ENCODE measurements at regions not wholly inside any gene's neighbourhood (a gene's known extent, or its start where the extent isn't known, plus 50 kb on each side); places are given as distances from the start of the nearest gene placed in this dataset.

GRCh38 chr12:46888568-46888967, 62.8 kb upstream of the SLC38A4 start:
- ATAC-seq, result no peak
- intact Hi-C loops (cut with micrococcal nuclease; ENCODE audit: unreplicated experiment) (no loop called here), in situ Hi-C loops (cut with HindIII; ENCODE audit: extremely low pct_ligation_motif_present, low pct_unique_long_range_greater_than_20kb) (no loop called here)
- H3K4me3 ChIP-seq (replicated peaks in 1 of 3; ENCODE audit: insufficient read depth in 1 of 3, low read depth in 2 of 3, low read length in 3 of 3), result no peak overlapping the region
- H4K20me1 ChIP-seq (ENCODE audit: insufficient read depth, low read length), result no peaks in the 10 kb centered on the region
- no peaks in the 10 kb centered on the region for H3K79me2 ChIP-seq (ENCODE audit: insufficient read depth, low read length)
- H3K4me1 ChIP-seq (ENCODE audit: insufficient read depth, low read length), result no peaks in the 10 kb centered on the region
- WGBS (ENCODE audit: low lambda C conversion rate), result 10% methylated on average over 3 of the region's 3 CpGs
- DNase-seq (ENCODE audit: low spot score), result no peak
- ChIA-PET CTCF (ENCODE audit: low intra/inter-chr PET ratio, low total read pairs) (no interaction called here), POLR2A (no interaction called here)
- no peak overlapping the region for H3K9ac ChIP-seq (ENCODE audit: insufficient read depth, low read depth, low read length)
- no peak overlapping the region for H3K4me2 ChIP-seq (ENCODE audit: low read depth, low read length)
- no peaks in the 10 kb centered on the region for H3K9me3 ChIP-seq (ENCODE audit: low read length)
- TF ChIP-seq MAFK (conservative IDR thresholded peaks at IDR 0.05 in 1 of 2, IDR thresholded peaks at IDR 0.05 in 1 of 2; ENCODE audit: low read length in 2 of 2) (peak in 1 of 2 experiments; percentile 46; a peak in 2 of 4 replicates), MAFF (IDR thresholded peaks at IDR 0.05; ENCODE audit: low read depth, low read length) (0 out of 2 replicates have a peak, but pooled peaks have one; percentile 29), ZNF570 (CRISPR knock-in tag; IDR thresholded peaks at IDR 0.05; ENCODE audit: borderline replicate concordance) (no peak), FOXK1 (CRISPR knock-in tag; IDR thresholded peaks at IDR 0.05; ENCODE audit: borderline replicate concordance, low read depth) (no peak), TERF1 (CRISPR knock-in tag; IDR thresholded peaks at IDR 0.05) (no peak), MTF2 (CRISPR knock-in tag; IDR thresholded peaks at IDR 0.05; ENCODE audit: borderline replicate concordance) (no peak)
- H3K36me3 ChIP-seq (replicated peaks in 1 of 2; ENCODE audit: control insufficient read depth in 1 of 2, insufficient read depth in 2 of 2, low read length in 2 of 2), result no peaks in the 10 kb centered on the region
- no peak overlapping the region for H2AFZ ChIP-seq (ENCODE audit: low read length)
- H3K27me3 ChIP-seq (ENCODE audit: control insufficient read depth in 1 of 2, insufficient read depth in 2 of 2, low read length in 2 of 2), result peaks cover 0 to 3% of the 10 kb centered on the region in 2 experiments; a peak in 1 of 5 replicates
- H3K27ac ChIP-seq (ENCODE audit: extremely low read length, insufficient read depth, low read length), result no peak overlapping the region
- no peak for FAIRE-seq
- no TSS peak for BruUV-seq (replicated peaks)

- FAIRE-seq (no peak), ATAC-seq (no peak), DNase-seq (ENCODE audit: low spot score) (no peak)
- Histone ChIP-seq H3K9me3 (ENCODE audit: low read length) (no peaks in the 10 kb centered on the region), H3K36me3 (replicated peaks in 1 of 2; ENCODE audit: control insufficient read depth in 1 of 2, insufficient read depth in 2 of 2, low read length in 2 of 2) (no peaks in the 10 kb centered on the region), H3K27me3 (ENCODE audit: control insufficient read depth in 1 of 2, insufficient read depth in 2 of 2, low read length in 2 of 2) (no peaks in the 10 kb centered on the region; a peak in 1 of 5 replicates), H4K20me1 (ENCODE audit: insufficient read depth, low read length) (no peaks in the 10 kb centered on the region), H2AFZ (ENCODE audit: low read length) (no peak overlapping the region), H3K4me2 (ENCODE audit: low read depth, low read length) (no peak overlapping the region), H3K79me2 (ENCODE audit: insufficient read depth, low read length) (no peaks in the 10 kb centered on the region), H3K9ac (ENCODE audit: insufficient read depth, low read depth, low read length) (no peak overlapping the region), H3K4me1 (ENCODE audit: insufficient read depth, low read length) (no peaks in the 10 kb centered on the region), H3K27ac (ENCODE audit: extremely low read length, insufficient read depth, low read length) (no peak overlapping the region), H3K4me3 (replicated peaks in 1 of 3; ENCODE audit: insufficient read depth in 1 of 3, low read depth in 2 of 3, low read length in 3 of 3) (no peak overlapping the region)
- ChIA-PET POLR2A (no interaction called here), CTCF (ENCODE audit: low intra/inter-chr PET ratio, low total read pairs) (no interaction called here)
- in situ Hi-C loops (cut with HindIII; ENCODE audit: extremely low pct_ligation_motif_present, low pct_unique_long_range_greater_than_20kb), result no loop called here
- TF ChIP-seq ZEB1 (IDR thresholded peaks at IDR 0.05; ENCODE audit: insufficient replicate concordance, low read depth) (no peak), ZNF639 (CRISPR knock-in tag; conservative IDR thresholded peaks at IDR 0.05) (no peak), GTF3A (CRISPR knock-in tag; conservative IDR thresholded peaks at IDR 0.05) (no peak), THRA (CRISPR knock-in tag; IDR thresholded peaks at IDR 0.05; ENCODE audit: borderline replicate concordance) (no peak)
- no TSS peak for BruUV-seq (replicated peaks)
- 19% methylated on average over 1 of the region's 1 CpG for WGBS (ENCODE audit: low lambda C conversion rate)
- intact Hi-C loops (cut with micrococcal nuclease; ENCODE audit: unreplicated experiment), result no loop called here
Measured at GRCh38 chr12:46891306-46891705, 65.5 kb upstream of the SLC38A4 start.

All from HepG2 (cell line).